Gastrocnemius medialis (tissue), 4 donors: ENCODE measurements at regions not wholly inside any gene's neighbourhood (a gene's known extent, or its start where the extent isn't known, plus 50 kb on each side); places are given as distances from the start of the nearest gene placed in this dataset.

ENCODE experiments used
- POLR2A ChIP-seq, 2 donors: fragments of 450-650 bp; IDR thresholded peaks; one replicate each; pipeline ENCODE4 v1.6.1; 2017; ENCODE audit warnings: antibody characterized with exemption in 2 of 2, mild to moderate bottlenecking in 2 of 2, moderate library complexity in 2 of 2
- TF ChIP-seq, protein P1 (sequence below), 5 experiments: fragments of 450-650 bp in 3 of 5; fragments of 200-600 bp in 2 of 5; sonication (generic) in 2 of 5; IDR thresholded peaks in 4 of 5; conservative IDR thresholded peaks in 1 of 5; 1 replicate in 4 of 5; 2 replicates in 1 of 5; pipeline ENCODE4 v1.5.1; 2016 to 2019; ENCODE audit warnings: antibody characterized with exemption in 5 of 5, mild to moderate bottlenecking in 3 of 5, moderate library complexity in 3 of 5

DNA sequence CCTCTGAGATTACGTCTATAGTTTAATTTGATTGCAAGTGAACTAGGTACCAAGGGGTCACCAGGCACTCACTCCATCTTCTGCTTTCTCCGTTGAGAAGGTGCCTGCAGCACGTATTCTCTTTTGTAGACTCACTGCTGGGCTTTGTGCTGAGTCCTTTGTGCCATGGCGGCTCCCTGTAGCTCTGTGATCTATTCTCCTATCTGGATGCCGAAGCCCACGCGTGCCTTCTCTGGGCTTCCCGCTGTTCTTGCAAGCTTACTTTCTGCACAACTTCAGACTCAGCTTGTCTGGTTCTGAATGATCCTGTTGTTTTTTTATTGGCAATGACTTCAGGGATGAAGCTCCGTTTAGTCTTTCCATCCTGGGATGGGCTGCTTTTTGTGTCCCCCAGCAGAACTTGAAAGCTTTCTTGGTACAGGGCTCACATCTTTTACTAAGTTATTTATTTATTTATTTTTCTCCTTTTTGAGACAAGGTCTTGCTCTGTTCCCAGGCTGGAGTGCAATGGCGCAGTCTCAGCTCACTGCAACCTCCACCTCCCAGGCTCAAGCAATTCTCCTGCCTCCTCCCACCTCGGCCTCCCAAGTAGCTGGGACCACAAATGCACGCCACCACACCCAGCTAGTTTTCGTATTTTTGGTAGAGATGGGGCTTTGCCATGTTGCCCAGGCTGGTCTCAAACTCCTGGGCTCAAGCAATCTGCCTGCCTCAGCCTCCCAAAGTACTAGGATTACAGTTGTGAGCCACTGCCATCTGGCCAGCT lies 100.9 kb upstream of the NKX1-1 start:
- TF ChIP-seq, protein P1, sequence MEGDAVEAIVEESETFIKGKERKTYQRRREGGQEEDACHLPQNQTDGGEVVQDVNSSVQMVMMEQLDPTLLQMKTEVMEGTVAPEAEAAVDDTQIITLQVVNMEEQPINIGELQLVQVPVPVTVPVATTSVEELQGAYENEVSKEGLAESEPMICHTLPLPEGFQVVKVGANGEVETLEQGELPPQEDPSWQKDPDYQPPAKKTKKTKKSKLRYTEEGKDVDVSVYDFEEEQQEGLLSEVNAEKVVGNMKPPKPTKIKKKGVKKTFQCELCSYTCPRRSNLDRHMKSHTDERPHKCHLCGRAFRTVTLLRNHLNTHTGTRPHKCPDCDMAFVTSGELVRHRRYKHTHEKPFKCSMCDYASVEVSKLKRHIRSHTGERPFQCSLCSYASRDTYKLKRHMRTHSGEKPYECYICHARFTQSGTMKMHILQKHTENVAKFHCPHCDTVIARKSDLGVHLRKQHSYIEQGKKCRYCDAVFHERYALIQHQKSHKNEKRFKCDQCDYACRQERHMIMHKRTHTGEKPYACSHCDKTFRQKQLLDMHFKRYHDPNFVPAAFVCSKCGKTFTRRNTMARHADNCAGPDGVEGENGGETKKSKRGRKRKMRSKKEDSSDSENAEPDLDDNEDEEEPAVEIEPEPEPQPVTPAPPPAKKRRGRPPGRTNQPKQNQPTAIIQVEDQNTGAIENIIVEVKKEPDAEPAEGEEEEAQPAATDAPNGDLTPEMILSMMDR (IDR thresholded peaks at IDR 0.05 in 4 of 5, conservative IDR thresholded peaks at IDR 0.05 in 1 of 5), result no peak
- no peak for TF ChIP-seq POLR2A (IDR thresholded peaks at IDR 0.05)
